Activated CD4-positive, alpha-beta T cell treated with anti-CD3 and anti-CD28 coated beads, Interleukin-2, Interleukin-6, amounts not matched to agents 100 ng/mL and 50 ng/mL, durations not matched to agents 16 hours and 8 hours (primary cell): ENCODE measurements at regions not wholly inside any gene's neighbourhood (a gene's known extent, or its start where the extent isn't known, plus 50 kb on each side); places are given as distances from the start of the nearest gene placed in this dataset.
"Not testable (repeated sequence)": the region's sequence is repeated elsewhere in the genome, so short reads cannot be mapped to it uniquely, and the experiment has no call there.

Experiments used
- DNase-seq: peaks from one replicate; pipeline ENCODE4 v3.0.0-alpha.2; 2020

- no peak for DNase-seq
These were observed 542.1 kb upstream of the ATP2B1 start for GRCh38 chr12:90250766-90251165.

- no peak for DNase-seq
These were observed 541.4 kb upstream of the ATP2B1 start for GRCh38 chr12:90250042-90250441.

DNA sequence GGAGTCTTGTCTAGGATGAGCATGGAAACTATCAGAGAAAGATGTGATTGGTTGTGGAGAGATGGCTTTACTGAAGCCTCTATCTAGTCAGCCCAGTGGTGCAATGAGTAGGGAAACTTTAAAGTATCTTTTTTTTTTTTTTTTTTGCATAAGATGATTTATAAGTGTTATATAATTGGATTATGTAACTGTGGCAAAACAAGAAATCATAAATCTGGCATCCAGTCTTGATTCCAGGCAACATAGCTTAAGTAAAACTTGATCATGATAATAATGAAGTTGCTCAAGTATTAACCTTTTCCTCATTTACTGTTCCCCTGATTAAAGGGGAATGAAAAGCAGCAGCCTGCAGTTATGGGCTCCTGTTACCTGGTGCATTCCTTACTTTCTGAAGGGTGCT lies 538.0 kb upstream of the ATP2B1 start:
- no peak for DNase-seq

DNA sequence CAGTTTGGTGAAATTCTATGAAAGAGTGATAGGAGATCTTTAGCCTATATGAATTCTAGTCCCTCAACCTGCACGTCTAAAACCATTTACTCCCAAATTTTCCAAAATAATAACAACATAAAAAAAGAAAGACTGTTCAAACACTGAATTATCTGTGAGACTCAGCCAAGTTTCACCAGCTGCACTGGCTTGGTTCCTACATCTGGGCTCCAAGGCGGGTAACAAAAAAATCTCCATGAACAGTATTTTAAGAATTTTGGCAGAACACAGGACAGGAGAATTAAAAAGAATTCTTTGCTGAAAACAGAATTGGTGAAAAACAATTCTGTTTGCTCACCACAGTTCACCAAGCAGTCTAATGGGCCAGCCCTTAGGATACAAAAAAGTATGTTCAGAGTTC lies 536.8 kb upstream of the ATP2B1 start:
- DNase-seq, result no peak

DNA sequence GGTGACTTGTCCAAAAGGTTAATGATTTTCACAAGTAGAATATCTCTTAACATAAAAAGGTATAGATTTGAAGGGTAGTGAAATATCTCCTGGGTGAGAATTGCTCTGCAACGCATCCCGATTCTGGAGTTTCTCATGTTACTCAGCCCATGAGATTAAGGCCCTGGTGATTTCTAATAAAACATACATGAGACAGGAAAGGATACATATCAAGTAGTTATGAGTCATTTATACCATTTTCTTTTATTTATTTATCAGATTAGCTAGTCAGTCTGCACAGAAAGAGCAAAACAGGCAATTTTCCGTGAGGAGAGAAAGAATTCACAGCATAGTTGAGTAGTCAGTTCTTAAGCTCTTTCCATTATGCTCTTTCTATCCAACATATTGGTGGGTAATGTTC lies 535.6 kb upstream of the ATP2B1 start:
- no peak for DNase-seq

DNA sequence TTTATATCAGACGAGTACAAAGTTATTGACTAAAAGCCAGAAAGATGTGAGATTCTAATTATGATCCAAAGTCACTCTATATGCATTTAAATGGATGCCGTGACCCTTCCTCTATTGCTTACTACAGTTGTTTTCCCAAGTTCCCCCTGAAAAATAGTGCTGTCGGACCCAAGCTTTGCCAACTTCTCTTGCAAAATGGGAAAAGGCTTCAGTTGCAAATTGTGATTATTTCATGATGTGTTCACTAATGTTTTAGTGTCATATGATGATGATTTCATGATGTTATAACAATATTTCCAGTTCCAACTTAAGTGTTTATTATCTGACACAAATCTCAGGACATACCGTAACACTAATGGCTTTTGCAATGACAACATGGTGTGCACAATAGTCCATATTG lies 534.6 kb upstream of the ATP2B1 start:
- no peak for DNase-seq

DNA sequence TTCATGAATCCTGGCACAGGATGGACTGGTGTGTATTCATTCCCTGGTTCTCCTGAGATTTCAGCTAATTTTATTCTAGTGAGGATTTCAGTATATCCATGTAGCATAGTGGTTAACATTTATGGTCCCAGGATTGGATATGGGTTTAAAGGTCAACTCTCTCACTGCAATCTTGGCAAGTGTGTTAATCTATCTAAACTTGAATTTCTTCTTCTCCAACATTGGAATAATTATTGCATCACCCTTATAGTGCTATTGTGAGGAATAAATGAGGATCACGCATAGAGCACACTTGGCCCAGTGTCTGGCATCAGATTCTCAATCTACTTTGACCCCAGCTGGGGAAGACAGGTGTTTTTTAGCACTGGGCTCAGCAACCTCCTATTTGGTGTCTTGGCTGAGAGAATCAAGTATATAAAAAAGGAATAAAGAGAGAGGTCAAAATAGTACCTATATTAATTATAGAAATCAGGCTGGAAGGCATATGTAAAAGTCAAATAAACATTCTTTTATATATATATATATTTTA lies 531.2 kb upstream of the ATP2B1 start:
- no peak for DNase-seq

- no peak for DNase-seq
These were observed 530.1 kb upstream of the ATP2B1 start for GRCh38 chr12:90238663-90239271.

- DNase-seq, result no peak
These were observed 529.2 kb upstream of the ATP2B1 start for GRCh38 chr12:90237841-90238240.

- no peak for DNase-seq
These were observed 527.0 kb upstream of the ATP2B1 start for GRCh38 chr12:90235642-90236041.

DNA sequence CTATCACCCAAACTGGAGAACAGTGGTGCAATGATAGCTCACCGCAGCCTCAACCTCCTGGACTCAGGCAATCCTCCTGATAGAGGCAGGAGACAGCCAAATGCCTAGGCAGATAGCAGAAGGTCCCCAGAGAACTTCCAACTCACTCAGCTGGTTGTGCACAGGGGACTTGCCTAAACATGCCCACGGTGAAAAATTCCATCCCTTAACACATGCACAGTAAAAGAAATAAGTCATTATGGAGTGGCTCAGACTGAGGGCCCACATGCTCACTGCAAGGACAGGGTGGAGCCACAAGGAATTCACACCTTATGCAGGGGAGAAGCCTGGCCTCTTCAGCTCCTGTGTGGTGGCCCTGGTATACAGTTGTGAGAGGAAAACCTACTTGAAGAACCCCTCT lies 525.8 kb upstream of the ATP2B1 start:
- no peak for DNase-seq

DNA sequence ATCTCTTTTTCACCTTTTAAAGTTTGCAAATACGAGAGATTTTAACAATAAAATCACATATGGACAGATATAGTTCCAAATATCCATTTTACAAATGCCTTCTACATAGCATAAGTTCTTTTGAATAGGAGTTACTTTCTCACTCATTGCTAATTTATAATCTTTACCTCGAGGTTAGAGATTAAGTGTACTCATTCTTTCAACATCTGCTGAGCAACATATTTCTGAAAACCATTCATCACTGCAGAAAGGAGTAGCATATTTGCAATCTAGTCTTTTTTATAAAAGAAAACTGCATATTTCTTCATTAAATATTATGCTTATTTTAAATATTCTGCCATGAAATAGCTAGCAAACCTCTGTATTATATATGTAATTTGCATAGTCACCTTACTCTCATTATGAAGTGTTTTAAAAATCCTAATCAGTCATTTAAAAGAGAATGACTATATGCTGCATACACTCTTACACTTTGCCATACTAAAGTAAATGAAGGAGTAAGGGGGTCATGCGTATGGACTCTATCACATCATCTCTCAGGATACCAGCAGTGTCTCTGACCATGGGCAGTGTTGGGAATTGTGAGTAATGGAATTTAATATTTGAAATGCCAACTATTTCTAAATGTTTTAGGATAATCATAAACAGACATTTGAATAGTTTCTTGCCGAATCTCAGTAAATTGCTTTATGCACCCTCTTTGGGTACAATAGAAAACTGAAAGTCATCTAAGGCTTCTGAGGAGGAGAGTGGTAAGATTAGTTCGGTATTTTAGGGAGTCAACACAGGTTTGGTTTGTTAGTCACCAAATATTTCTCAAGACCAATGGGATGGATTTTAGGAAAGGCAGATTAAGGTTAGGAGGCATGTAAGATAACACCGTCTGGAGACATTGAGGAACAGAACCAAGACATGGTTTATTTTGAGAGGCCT lies 524.8 kb upstream of the ATP2B1 start:
- no peak for DNase-seq

- no peak for DNase-seq
These were observed 521.0 kb upstream of the ATP2B1 start for GRCh38 chr12:90229407-90230170.

DNA sequence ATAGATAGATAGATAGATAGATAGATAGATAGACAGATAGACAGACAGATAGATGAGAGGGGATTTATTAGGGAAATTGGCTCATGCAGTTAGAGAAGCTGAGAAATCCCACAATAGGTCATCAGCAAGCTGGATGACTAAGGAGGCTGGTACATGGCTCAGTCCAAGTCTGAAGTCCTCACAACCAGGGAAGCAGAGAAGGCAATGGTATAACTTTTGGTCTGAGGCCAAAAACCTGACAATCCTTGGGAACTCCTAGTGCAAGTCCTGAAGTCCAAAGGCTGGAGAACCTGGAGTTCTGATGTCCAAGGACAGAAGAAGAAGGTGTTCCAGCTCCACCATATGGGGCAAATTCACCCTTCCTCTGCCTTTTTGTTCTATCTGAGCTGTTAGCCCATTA lies 517.6 kb upstream of the ATP2B1 start:
- no peak for DNase-seq

DNA sequence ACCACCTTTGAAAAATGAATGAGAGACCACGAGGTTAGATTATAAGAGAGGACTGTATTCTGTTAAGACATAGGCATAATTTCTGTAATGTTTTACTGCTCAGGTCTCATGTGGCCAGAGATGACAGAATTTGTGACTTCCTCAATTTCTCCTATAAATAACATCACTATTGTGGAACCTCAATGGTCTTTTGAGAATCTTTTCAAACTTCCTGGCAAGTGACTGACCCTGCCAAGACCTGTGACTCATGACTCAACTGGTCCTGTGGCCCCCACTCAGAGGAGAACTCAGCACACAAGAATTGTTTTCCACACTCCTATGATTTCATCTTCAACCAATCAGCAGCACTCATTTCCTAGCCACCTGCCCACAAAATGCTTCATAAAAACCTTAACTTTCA lies 508.2 kb upstream of the ATP2B1 start:
- no peak for DNase-seq

GRCh38 chr12:90216020-90216552 lies 507.4 kb upstream of the ATP2B1 start:
- DNase-seq, result no peak

- DNase-seq, result no peak
These were observed 502.4 kb upstream of the ATP2B1 start for GRCh38 chr12:90211017-90211416.

DNA sequence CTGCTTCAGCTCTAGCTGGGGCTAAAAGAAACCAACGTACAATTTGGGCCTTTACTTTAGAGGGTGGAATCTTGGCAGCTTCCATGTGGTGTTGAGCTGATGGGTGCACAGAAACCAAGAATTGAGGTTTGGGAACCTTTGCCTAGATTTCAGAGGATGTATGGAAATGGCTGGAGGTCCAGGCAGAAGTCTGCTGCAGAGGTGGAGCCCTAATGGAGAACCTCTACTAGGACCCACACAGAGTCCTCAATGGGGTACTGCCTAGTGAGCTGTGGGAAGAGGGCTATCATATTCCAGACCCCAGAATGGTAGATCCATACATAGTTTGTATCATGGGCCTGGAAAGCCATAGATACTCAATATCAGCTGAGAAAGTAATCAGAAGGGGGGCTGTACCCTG lies 500.4 kb upstream of the ATP2B1 start:
- no peak for DNase-seq

- DNase-seq, result not testable (repeated sequence)
These were observed 499.7 kb upstream of the ATP2B1 start for GRCh38 chr12:90208379-90208778.

GRCh38 chr12:90207799-90208198 lies 499.2 kb upstream of the ATP2B1 start:
- DNase-seq, result no peak

DNA sequence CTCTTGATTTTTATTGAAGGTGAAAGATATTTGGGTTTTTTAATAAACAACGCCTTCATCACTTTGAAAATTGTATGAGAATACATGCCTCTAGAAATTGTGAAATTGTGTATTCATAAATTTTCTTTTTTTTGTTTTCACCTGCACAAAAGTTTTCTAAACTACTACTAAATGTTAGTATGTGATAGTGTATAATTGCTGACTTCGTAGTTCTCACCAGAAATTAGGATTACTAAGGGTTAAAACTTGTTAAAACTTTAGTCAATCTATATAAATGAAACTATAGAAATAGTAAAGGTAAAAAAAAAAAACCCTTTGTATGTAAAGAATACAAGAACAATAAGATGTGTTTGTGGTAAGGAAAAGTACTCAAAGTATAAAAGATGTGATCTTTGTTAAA lies 496.5 kb upstream of the ATP2B1 start:
- DNase-seq, result no peak

- DNase-seq, result no peak
These were observed 494.9 kb upstream of the ATP2B1 start for GRCh38 chr12:90203556-90203955.

DNA sequence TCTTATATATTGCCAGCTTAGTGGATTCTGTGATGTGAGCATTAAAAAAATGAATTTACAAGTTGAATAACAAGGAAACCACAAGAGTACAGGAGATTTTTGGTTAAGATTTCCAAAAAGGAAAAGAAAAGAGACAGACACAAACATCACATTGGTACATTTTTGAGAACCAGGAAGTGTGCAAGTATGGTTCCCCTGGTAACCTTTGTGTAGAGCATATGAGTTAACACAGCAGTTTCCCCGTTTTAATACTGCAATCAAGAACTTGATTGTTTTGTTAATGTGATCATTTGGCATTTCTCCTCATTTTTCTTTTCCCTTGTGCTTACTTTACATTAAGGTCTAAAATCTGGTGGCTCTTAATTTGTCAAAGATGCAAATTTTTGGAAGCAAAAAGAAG lies 490.4 kb upstream of the ATP2B1 start:
- no peak for DNase-seq
